ENCODE measurements at regions not wholly inside any gene's neighbourhood (a gene's known extent, or its start where the extent isn't known, plus 50 kb on each side); places are given as distances from the start of the nearest gene placed in this dataset.
A peak's percentile ranks its signal among the peaks of the same experiment; 100 is the strongest.

- DNase-seq (ENCODE audit: low spot score) = no peak
Measured at GRCh38 chr18:22625406-22625805, 207.7 kb upstream of the CTAGE1 start.

- no peak for DNase-seq (ENCODE audit: low spot score)
Measured at GRCh38 chr18:22626771-22627170, 209.1 kb upstream of the CTAGE1 start.

- no peak for DNase-seq (ENCODE audit: low spot score)
Measured at GRCh38 chr18:22627506-22627905, 209.8 kb upstream of the CTAGE1 start.

- DNase-seq (ENCODE audit: low spot score) = no peak
Measured at GRCh38 chr18:22628795-22629510, 211.2 kb upstream of the CTAGE1 start.

GRCh38 chr18:22630980-22631379 lies 213.3 kb upstream of the CTAGE1 start:
- DNase-seq (ENCODE audit: low spot score) = no peak

- no peak for DNase-seq (ENCODE audit: low spot score)
Measured at GRCh38 chr18:22632191-22632590, 214.5 kb upstream of the CTAGE1 start.

GRCh38 chr18:22634464-22634863 lies 216.7 kb upstream of the CTAGE1 start:
- no peak for DNase-seq (ENCODE audit: low spot score)

- no peak for DNase-seq (ENCODE audit: low spot score)
Measured at GRCh38 chr18:22637787-22638186, 220.1 kb upstream of the CTAGE1 start.

- DNase-seq (ENCODE audit: low spot score) = no peak
Measured at GRCh38 chr18:22639026-22639463, 221.3 kb upstream of the CTAGE1 start.

GRCh38 chr18:22639561-22639960 lies 221.8 kb upstream of the CTAGE1 start:
- DNase-seq (ENCODE audit: low spot score) = no peak

GRCh38 chr18:22640281-22640842 lies 222.6 kb upstream of the CTAGE1 start:
- DNase-seq (ENCODE audit: low spot score) = no peak

- DNase-seq (ENCODE audit: low spot score) = no peak
Measured at GRCh38 chr18:22641958-22642357, 224.2 kb upstream of the CTAGE1 start.

- no peak for DNase-seq (ENCODE audit: low spot score)
Measured at GRCh38 chr18:22643731-22644130, 226.0 kb upstream of the CTAGE1 start.

GRCh38 chr18:22650247-22650646 lies 232.5 kb upstream of the CTAGE1 start:
- DNase-seq (ENCODE audit: low spot score) = no peak

- no peak for DNase-seq (ENCODE audit: low spot score)
Measured at GRCh38 chr18:22657619-22658018, 239.9 kb upstream of the CTAGE1 start.

GRCh38 chr18:22658318-22658717 lies 240.6 kb upstream of the CTAGE1 start:
- DNase-seq (ENCODE audit: low spot score) = no peak

GRCh38 chr18:22663378-22663777 lies 245.7 kb upstream of the CTAGE1 start:
- no peak for DNase-seq (ENCODE audit: low spot score)

- DNase-seq (ENCODE audit: low spot score) = no peak
Measured at GRCh38 chr18:22666411-22666940, 248.8 kb upstream of the CTAGE1 start.

- DNase-seq (ENCODE audit: low spot score) = no peak
Measured at GRCh38 chr18:22667156-22667555, 249.4 kb upstream of the CTAGE1 start.

- DNase-seq (ENCODE audit: low spot score) = peak; percentile 66
Measured at GRCh38 chr18:22667616-22668422, 250.1 kb upstream of the CTAGE1 start.

GRCh38 chr18:22668496-22668895 lies 250.8 kb upstream of the CTAGE1 start:
- DNase-seq (ENCODE audit: low spot score) = no peak

- no peak for DNase-seq (ENCODE audit: low spot score)
Measured at GRCh38 chr18:22670914-22671313, 253.2 kb upstream of the CTAGE1 start.
